BE2C (cell line): ENCODE measurements at regions not wholly inside any gene's neighbourhood (a gene's known extent, or its start where the extent isn't known, plus 50 kb on each side); places are given as distances from the start of the nearest gene placed in this dataset.

Experiments
- DNase-seq: peaks from one replicate; pipeline ENCODE4 v3.0.0-alpha.2; 2020
- H3K27me3 ChIP-seq: fragments of 250-450 bp; sonication (Bioruptor Pico); 2 replicates; pipeline ENCODE4 v1.5.1; 2020; ENCODE audit warnings: mild to moderate bottlenecking
- H3K36me3 ChIP-seq: fragments of 250-450 bp; sonication (Bioruptor Pico); 2 replicates; pipeline ENCODE4 v1.5.1; 2020; ENCODE audit warnings: mild to moderate bottlenecking
- H3K4me1 ChIP-seq: fragments of 250-450 bp; sonication (Bioruptor Pico); 2 replicates; pipeline ENCODE4 v1.5.1; 2020
- H3K4me3 ChIP-seq: 2 replicates; pipeline ENCODE4 v1.5.1; 2011; ENCODE audit warnings: low read depth, low read length
- H3K9me3 ChIP-seq: fragments of 250-450 bp; sonication (Bioruptor Pico); 2 replicates; pipeline ENCODE4 v1.5.1; 2020
- TF ChIP-seq, protein P1 (sequence below): IDR thresholded peaks from 2 replicates; pipeline ENCODE4 v1.5.1; 2012; ENCODE audit warnings: mild to moderate bottlenecking, low read depth, low read length

DNA sequence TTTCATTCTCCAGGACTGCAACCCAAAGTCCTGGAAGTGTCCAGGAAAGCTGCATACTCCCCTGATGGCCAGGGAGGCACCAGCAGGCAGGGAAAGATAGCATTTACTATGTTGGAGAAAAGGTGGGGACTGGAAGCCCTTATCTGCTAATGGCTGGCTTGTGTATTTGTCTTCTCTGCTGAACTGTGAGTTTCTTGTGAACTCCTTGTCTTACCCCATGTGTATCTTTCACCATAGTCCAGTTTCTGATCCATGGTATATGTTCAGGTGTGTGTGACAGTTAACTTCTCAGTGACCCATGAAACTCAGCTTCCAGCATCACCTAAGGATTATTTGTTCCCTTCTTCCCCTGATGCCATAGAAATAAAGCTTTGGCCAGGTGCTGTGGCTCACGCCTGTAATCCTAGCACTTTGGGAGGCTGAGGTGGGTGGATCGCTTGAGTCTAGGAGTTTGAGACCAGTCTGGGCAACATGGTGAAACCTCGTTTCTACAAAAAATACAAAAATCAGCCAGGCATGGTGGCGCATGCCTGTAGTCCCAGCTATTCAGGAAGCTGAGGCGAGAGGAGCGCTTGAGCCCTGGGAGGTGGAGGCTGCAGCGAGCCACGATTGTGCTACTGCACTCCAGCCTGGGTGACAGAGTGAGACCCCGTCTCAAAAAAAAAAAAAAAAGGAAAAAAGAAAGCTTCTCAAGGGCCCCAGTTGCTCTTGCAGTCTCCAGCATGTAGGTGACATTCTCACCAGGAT lies 112.8 kb upstream of the MAP4K3 start:
- Histone ChIP-seq H3K4me3 (no peak overlapping the region), H3K27me3 (no peaks in the 10 kb centered on the region), H3K9me3 (no peaks in the 10 kb centered on the region), H3K36me3 (no peaks in the 10 kb centered on the region), H3K4me1 (no peaks in the 10 kb centered on the region)
- no peak for DNase-seq
- TF ChIP-seq, protein P1, sequence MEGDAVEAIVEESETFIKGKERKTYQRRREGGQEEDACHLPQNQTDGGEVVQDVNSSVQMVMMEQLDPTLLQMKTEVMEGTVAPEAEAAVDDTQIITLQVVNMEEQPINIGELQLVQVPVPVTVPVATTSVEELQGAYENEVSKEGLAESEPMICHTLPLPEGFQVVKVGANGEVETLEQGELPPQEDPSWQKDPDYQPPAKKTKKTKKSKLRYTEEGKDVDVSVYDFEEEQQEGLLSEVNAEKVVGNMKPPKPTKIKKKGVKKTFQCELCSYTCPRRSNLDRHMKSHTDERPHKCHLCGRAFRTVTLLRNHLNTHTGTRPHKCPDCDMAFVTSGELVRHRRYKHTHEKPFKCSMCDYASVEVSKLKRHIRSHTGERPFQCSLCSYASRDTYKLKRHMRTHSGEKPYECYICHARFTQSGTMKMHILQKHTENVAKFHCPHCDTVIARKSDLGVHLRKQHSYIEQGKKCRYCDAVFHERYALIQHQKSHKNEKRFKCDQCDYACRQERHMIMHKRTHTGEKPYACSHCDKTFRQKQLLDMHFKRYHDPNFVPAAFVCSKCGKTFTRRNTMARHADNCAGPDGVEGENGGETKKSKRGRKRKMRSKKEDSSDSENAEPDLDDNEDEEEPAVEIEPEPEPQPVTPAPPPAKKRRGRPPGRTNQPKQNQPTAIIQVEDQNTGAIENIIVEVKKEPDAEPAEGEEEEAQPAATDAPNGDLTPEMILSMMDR = no peak

DNA sequence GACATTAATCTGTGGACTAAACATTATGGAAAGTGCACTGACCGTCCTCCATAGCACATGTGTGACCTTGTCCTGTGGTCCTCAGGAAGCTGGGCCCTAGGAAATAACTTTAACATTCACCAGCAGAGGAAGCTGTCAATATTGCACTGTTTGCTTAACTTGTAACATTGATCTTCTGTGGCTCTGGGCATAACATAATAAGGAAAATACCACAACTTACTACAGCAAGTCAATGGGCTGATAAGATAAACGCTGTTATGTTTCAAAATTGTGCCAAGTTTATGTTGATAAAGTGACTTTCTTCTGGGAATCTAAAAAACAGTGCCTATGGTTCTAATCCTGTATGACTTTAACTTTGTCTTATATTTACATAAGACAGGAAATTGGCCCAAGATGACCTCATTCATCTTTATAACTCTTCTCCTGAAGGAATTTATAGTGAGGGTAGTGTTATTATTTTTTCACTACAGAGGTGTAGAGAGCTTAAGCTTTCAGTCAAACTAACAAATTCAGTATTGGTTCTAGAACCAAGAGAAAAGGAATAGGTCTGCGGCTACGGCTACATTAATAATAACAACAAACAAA lies 113.7 kb upstream of the MAP4K3 start:
- no peaks in the 10 kb centered on the region for H3K4me1 ChIP-seq
- H3K4me3 ChIP-seq = no peak overlapping the region
- no peaks in the 10 kb centered on the region for H3K27me3 ChIP-seq
- no peak for DNase-seq
- no peaks in the 10 kb centered on the region for H3K9me3 ChIP-seq
- TF ChIP-seq, protein P1 = no peak
- no peaks in the 10 kb centered on the region for H3K36me3 ChIP-seq

DNA sequence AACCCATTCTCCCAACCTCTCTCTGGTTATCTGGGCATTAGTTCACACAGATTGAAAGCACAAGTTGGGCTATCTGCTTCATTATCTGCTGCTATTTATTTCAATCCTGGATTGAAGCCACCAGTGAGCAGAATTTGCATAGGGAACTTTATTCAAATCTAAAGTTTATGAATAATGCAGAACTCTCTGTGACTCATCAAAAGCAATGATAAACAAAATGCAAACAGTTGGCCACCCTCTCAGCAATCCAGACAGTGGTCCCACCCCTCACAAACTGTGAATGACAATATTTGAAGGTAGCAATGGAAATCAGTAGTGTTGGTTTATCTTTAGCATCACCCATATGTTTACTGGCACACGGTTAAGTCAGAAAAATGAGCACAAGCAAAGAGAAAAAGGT lies 106.8 kb upstream of the TMEM178A start:
- TF ChIP-seq, protein P1 = no peak
- no peaks in the 10 kb centered on the region for H3K36me3 ChIP-seq
- no peaks in the 10 kb centered on the region for H3K4me1 ChIP-seq
- DNase-seq = no peak
- H3K4me3 ChIP-seq = no peak overlapping the region
- H3K9me3 ChIP-seq = no peaks in the 10 kb centered on the region; the same call in 1 of the 2 replicates
- H3K27me3 ChIP-seq = no peaks in the 10 kb centered on the region; the same call in 1 of the 2 replicates

DNA sequence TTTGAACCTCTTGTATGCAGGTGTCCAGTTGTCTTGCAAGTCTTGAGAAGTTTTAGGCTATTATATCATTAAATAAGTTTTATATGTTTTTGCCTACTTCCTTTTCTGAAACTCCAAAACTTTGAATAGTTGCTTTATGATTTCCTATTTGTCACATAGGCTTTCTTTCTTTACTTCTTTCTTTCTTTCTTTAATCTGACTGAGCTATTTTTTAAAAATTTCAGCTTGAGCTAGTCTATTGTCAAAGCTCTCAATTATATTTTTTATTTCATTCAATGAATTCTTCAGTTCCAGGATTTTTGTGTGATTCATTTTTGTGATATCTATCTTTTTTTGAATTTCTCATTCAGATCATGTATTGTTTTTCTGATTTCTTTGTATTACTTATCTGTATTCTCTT lies 102.1 kb upstream of the TMEM178A start:
- H3K36me3 ChIP-seq = no peaks in the 10 kb centered on the region
- TF ChIP-seq, protein P1 = no peak
- no peaks in the 10 kb centered on the region for H3K4me1 ChIP-seq
- no peaks in the 10 kb centered on the region; the same call in 1 of the 2 replicates for H3K27me3 ChIP-seq
- DNase-seq = no peak
- no peaks in the 10 kb centered on the region; the same call in 1 of the 2 replicates for H3K9me3 ChIP-seq
- H3K4me3 ChIP-seq = no peak overlapping the region

DNA sequence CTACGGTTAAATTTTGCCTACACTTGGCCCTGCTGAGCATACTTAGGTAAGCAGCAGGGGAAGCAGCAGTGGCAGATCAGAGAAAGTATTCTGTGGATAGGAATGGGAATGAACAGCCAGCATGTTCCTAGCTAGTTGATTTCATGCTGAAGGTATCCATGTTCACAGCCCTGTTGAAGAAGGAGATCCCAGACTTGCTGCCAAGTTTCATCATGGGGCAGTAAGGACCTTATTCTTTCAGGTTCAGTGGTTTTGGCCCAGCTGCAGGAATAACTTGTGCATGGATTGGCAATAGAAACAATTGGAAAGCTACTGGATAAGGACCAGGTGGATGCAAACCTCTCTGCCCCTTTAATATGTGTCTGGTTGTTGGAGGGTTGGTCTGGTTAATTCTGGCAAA lies 98.2 kb upstream of the TMEM178A start:
- no peak for DNase-seq
- H3K4me1 ChIP-seq = no peaks in the 10 kb centered on the region
- TF ChIP-seq, protein P1 = no peak
- no peaks in the 10 kb centered on the region for H3K36me3 ChIP-seq
- no peaks in the 10 kb centered on the region for H3K27me3 ChIP-seq
- H3K9me3 ChIP-seq = no peaks in the 10 kb centered on the region; the same call in none of the 2 replicates
- no peak overlapping the region for H3K4me3 ChIP-seq

DNA sequence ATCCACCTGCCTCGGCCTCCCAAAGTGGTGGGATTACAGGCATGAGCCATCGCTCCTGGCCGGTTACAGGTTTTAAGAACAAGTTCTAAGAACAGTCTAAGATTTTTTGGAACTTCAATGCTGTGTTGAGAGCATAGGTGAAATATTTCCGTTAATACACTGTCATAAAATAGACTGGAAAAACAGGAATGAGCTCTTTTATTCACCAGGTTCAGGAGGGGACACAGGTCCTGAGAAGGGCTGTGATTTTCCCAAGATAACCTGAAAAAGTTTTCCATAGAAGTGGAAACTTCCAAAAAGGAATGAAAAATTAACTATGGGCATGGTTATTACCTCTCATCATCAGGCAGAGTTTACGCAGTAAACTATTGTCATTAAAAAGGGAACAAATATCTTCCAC lies 97.6 kb upstream of the TMEM178A start:
- TF ChIP-seq, protein P1 = no peak
- H3K36me3 ChIP-seq = no peaks in the 10 kb centered on the region
- no peaks in the 10 kb centered on the region; the same call in 1 of the 2 replicates for H3K9me3 ChIP-seq
- DNase-seq = no peak
- no peak overlapping the region for H3K4me3 ChIP-seq
- no peaks in the 10 kb centered on the region for H3K27me3 ChIP-seq
- no peaks in the 10 kb centered on the region for H3K4me1 ChIP-seq
